C1 segment of cervical spinal cord (tissue), 14 donors: ENCODE measurements at regions not wholly inside any gene's neighbourhood (a gene's known extent, or its start where the extent isn't known, plus 50 kb on each side); places are given as distances from the start of the nearest gene placed in this dataset.

ENCODE experiments used
- DNase-seq, 14 donors: peaks; one replicate each; lab custom pipeline; 2025; lab: John Stamatoyannopoulos, UW

GRCh38 chr4:7127576-7127975, 59.7 kb upstream of the GRPEL1 start:
- DNase-seq, result no peak

GRCh38 chr4:7126981-7127380, 59.1 kb upstream of the GRPEL1 start:
- no peak for DNase-seq

GRCh38 chr4:7124689-7125442, 57.0 kb upstream of the GRPEL1 start:
- peak in 1 of 14 donors; percentile 27 for DNase-seq

- no peak for DNase-seq
Measured at GRCh38 chr4:7121866-7122653, 54.2 kb upstream of the GRPEL1 start.

GRCh38 chr4:7121174-7121573, 53.3 kb upstream of the GRPEL1 start:
- peak in 1 of 14 donors; percentile 4 for DNase-seq

- DNase-seq, result no peak
Measured at GRCh38 chr4:7120341-7120740, 52.5 kb upstream of the GRPEL1 start.

- DNase-seq, result no peak
Measured at GRCh38 chr4:7118013-7118832, 50.4 kb upstream of the GRPEL1 start.
